SK-N-SH treated with all-trans-retinoic acid at 6 μM for 48 hours (cell line): ENCODE measurements at regions not wholly inside any gene's neighbourhood (a gene's known extent, or its start where the extent isn't known, plus 50 kb on each side); places are given as distances from the start of the nearest gene placed in this dataset.

Experiments
- ATAC-seq: fragments of 200-7000 bp; cut with Tn5 transposase; 3 replicates; pipeline ENCODE4 v1.9.1; 2020; ENCODE audit warnings: mild to moderate bottlenecking, moderate library complexity
- ARNTL ChIP-seq: fragments of 450-650 bp; formaldehyde crosslinking; IDR thresholded peaks from 2 replicates; pipeline ENCODE4 v1.5.0; 2020; ENCODE audit warnings: low read depth, mild to moderate bottlenecking, moderate library complexity, borderline replicate concordance
- BACH2 ChIP-seq: fragments of 250-450 bp; sonication (Bioruptor Pico); IDR thresholded peaks from 2 replicates; pipeline ENCODE4 v1.9.0; 2021; ENCODE audit warnings: mild to moderate bottlenecking, borderline replicate concordance
- CSDC2 ChIP-seq: fragments of 250-450 bp; sonication (Bioruptor Pico); IDR thresholded peaks from 2 replicates; pipeline ENCODE4 v1.5.0; 2020; ENCODE audit warnings: mild to moderate bottlenecking, moderate library complexity
- CSRNP3 ChIP-seq: fragments of 250-450 bp; sonication (Bioruptor Pico); IDR thresholded peaks from 2 replicates; pipeline ENCODE4 v1.5.1; 2021; ENCODE audit warnings: mild to moderate bottlenecking, moderate library complexity
- ESRRG ChIP-seq: fragments of 250-450 bp; sonication (Bioruptor Pico); IDR thresholded peaks from 2 replicates; pipeline ENCODE4 v1.6.1; 2021; ENCODE audit warnings: mild to moderate bottlenecking
- GLIS3 ChIP-seq: fragments of 250-450 bp; sonication (Bioruptor Pico); IDR thresholded peaks from 2 replicates; pipeline ENCODE4 v1.5.0; 2020; ENCODE audit warnings: mild to moderate bottlenecking, moderate library complexity
- ISL1 ChIP-seq: fragments of 250-450 bp; sonication (Bioruptor Pico); IDR thresholded peaks from 2 replicates; pipeline ENCODE4 v2.1.2; 2022; ENCODE audit warnings: mild to moderate bottlenecking, moderate library complexity
- OSR1 ChIP-seq: fragments of 250-450 bp; sonication (Bioruptor Pico); IDR thresholded peaks from 2 replicates; pipeline ENCODE4 v1.8.0; 2022; ENCODE audit warnings: moderate library complexity, mild to moderate bottlenecking, inconsistent platforms
- PATZ1 ChIP-seq: fragments of 250-450 bp; sonication (Bioruptor Pico); IDR thresholded peaks from 2 replicates; pipeline ENCODE4 v1.8.0; 2020; ENCODE audit warnings: mild to moderate bottlenecking, moderate library complexity, borderline replicate concordance
- POU6F1 ChIP-seq: fragments of 250-450 bp; sonication (Bioruptor Pico); IDR thresholded peaks from 2 replicates; pipeline ENCODE4 v1.8.0; 2021; ENCODE audit warnings: low read depth, mild to moderate bottlenecking, moderate library complexity, borderline replicate concordance
- PPARA ChIP-seq: fragments of 250-450 bp; sonication (Bioruptor Pico); IDR thresholded peaks from 2 replicates; pipeline ENCODE4 v1.5.0; 2020; ENCODE audit warnings: mild to moderate bottlenecking, borderline replicate concordance
- RARB ChIP-seq: fragments of 250-450 bp; sonication (Bioruptor Pico); IDR thresholded peaks from 2 replicates; pipeline ENCODE4 v1.8.0; 2021; ENCODE audit warnings: mild to moderate bottlenecking, moderate library complexity
- SNAI2 ChIP-seq: fragments of 250-450 bp; sonication (Bioruptor Pico); IDR thresholded peaks from 2 replicates; pipeline ENCODE4 v1.5.0; 2020; ENCODE audit warnings: mild to moderate bottlenecking, moderate library complexity
- TCF4 ChIP-seq: fragments of 250-450 bp; sonication (Bioruptor Pico); IDR thresholded peaks from 2 replicates; pipeline ENCODE4 v1.8.0; 2021; ENCODE audit warnings: mild to moderate bottlenecking, moderate library complexity, borderline replicate concordance
- TOX ChIP-seq: fragments of 250-450 bp; sonication (Bioruptor Pico); IDR thresholded peaks from 2 replicates; pipeline ENCODE4 v1.8.0; 2021; ENCODE audit warnings: mild to moderate bottlenecking, moderate library complexity, borderline replicate concordance
- ZC3H10 ChIP-seq: fragments of 250-450 bp; sonication (Bioruptor Pico); IDR thresholded peaks from 2 replicates; pipeline ENCODE4 v1.5.1; 2021; ENCODE audit warnings: mild to moderate bottlenecking, moderate library complexity
- ZFP30 ChIP-seq: fragments of 450-650 bp; formaldehyde crosslinking; IDR thresholded peaks from 2 replicates; pipeline ENCODE4 v1.5.0; 2022; ENCODE audit warnings: mild to moderate bottlenecking, moderate library complexity
- ZNF565 ChIP-seq: fragments of 450-650 bp; formaldehyde crosslinking; conservative IDR thresholded peaks from 2 replicates; pipeline ENCODE4 v1.5.0; 2020; ENCODE audit warnings: low read depth, mild to moderate bottlenecking, moderate library complexity
- ZNF70 ChIP-seq: fragments of 450-650 bp; formaldehyde crosslinking; IDR thresholded peaks from 2 replicates; pipeline ENCODE4 v1.5.0; 2020; ENCODE audit warnings: mild to moderate bottlenecking, moderate library complexity
- ZNF8 ChIP-seq: fragments of 450-650 bp; formaldehyde crosslinking; IDR thresholded peaks from 2 replicates; pipeline ENCODE4 v1.5.0; 2020; ENCODE audit warnings: mild to moderate bottlenecking, moderate library complexity
- TF ChIP-seq, protein P1 (sequence below): fragments of 250-450 bp; sonication (Bioruptor Pico); IDR thresholded peaks from 2 replicates; pipeline ENCODE4 v1.5.0; 2020; ENCODE audit warnings: mild to moderate bottlenecking, moderate library complexity
- TF ChIP-seq, protein P2 (sequence below): fragments of 250-450 bp; sonication (Bioruptor Pico); IDR thresholded peaks from 2 replicates; pipeline ENCODE4 v1.5.1; 2020; ENCODE audit warnings: low read depth, mild to moderate bottlenecking, moderate library complexity

DNA sequence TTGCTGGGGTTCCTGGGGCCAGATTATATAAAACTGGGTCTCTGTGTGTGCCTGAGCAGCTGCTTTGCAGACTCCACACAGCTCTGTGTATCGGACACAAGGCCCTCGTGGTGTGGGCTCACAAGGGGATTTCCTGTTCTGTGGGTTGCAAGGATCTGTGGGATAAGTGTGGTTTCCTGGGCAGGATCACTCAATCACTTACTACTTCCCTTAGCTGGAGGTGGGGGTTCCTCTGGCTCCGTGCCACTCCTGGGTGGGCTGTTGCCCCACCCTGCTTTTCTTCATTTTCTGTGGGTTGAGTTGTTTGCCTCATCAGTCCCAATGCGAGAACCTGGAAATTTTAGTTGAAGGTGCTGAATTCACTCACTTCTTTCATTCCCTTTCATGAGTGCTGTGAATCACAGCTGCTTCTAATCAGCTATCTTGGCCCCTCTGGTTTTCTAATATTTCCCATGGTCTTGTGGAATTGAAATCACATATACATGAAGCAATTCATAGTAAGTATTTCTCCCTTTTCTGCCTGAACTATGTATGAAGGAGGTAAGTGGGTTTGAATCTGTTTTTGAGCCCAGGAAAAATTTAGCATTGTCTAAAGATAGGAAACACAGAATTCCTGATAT lies 196.3 kb downstream of the DCDC2C start:
- ATAC-seq = no peak
- no peak for TF ChIP-seq ZNF70 (CRISPR knock-in tag)
- TF ChIP-seq BACH2 (CRISPR knock-in tag) = no peak
- TF ChIP-seq ZNF565 (CRISPR knock-in tag) = no peak

- ATAC-seq = no peak
- TF ChIP-seq ZNF8 (CRISPR knock-in tag) = no peak
- TF ChIP-seq PPARA (CRISPR knock-in tag) = no peak
- TF ChIP-seq GLIS3 = no peak
- TF ChIP-seq, protein P1, sequence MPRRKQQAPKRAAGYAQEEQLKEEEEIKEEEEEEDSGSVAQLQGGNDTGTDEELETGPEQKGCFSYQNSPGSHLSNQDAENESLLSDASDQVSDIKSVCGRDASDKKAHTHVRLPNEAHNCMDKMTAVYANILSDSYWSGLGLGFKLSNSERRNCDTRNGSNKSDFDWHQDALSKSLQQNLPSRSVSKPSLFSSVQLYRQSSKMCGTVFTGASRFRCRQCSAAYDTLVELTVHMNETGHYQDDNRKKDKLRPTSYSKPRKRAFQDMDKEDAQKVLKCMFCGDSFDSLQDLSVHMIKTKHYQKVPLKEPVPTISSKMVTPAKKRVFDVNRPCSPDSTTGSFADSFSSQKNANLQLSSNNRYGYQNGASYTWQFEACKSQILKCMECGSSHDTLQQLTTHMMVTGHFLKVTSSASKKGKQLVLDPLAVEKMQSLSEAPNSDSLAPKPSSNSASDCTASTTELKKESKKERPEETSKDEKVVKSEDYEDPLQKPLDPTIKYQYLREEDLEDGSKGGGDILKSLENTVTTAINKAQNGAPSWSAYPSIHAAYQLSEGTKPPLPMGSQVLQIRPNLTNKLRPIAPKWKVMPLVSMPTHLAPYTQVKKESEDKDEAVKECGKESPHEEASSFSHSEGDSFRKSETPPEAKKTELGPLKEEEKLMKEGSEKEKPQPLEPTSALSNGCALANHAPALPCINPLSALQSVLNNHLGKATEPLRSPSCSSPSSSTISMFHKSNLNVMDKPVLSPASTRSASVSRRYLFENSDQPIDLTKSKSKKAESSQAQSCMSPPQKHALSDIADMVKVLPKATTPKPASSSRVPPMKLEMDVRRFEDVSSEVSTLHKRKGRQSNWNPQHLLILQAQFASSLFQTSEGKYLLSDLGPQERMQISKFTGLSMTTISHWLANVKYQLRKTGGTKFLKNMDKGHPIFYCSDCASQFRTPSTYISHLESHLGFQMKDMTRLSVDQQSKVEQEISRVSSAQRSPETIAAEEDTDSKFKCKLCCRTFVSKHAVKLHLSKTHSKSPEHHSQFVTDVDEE (CRISPR knock-in tag) = no peak
- TF ChIP-seq ZFP30 (CRISPR knock-in tag) = no peak
- TF ChIP-seq CSRNP3 (CRISPR knock-in tag) = no peak
- no peak for TF ChIP-seq SNAI2 (CRISPR knock-in tag)
- no peak for TF ChIP-seq BACH2 (CRISPR knock-in tag)
- TF ChIP-seq ISL1 (CRISPR knock-in tag) = no peak
- TF ChIP-seq ZC3H10 (CRISPR knock-in tag) = no peak
- no peak for TF ChIP-seq ZNF565 (CRISPR knock-in tag)
- TF ChIP-seq ESRRG (CRISPR knock-in tag) = no peak
- no peak for TF ChIP-seq PATZ1 (CRISPR knock-in tag)
- no peak for TF ChIP-seq TCF4 (CRISPR knock-in tag)
- no peak for TF ChIP-seq RARB
- no peak for TF ChIP-seq OSR1 (CRISPR knock-in tag)
- no peak for TF ChIP-seq CSDC2 (CRISPR knock-in tag)
- TF ChIP-seq ARNTL (CRISPR knock-in tag) = no peak
- no peak for TF ChIP-seq TOX
- TF ChIP-seq, all 23 proteins: peak for 0
These were observed 198.8 kb downstream of the DCDC2C start for GRCh38 chr2:3902131-3902530.

DNA sequence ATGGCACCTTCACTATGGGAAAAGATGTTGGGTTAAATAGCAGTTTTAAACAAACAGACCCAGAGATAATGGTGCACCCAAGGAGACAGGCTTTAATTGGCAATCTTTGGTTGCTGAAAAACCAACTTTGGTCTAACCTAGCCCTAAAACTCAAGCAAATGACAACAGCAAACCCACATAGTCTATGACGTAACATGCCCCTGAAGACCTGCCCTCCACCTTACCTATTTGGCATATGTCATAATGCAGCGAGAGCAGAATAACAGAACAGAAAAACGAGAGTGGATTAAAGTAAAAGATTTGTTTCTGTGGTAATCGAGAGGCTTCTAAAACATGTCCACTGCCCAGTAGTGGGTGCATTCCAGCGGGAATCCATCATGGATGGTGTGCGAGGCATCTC lies 200.7 kb downstream of the DCDC2C start:
- no peak for ATAC-seq
- TF ChIP-seq ZNF70 (CRISPR knock-in tag) (no peak), RARB (no peak), ZFP30 (CRISPR knock-in tag) (no peak), CSRNP3 (CRISPR knock-in tag) (no peak), PATZ1 (CRISPR knock-in tag) (no peak), ISL1 (CRISPR knock-in tag) (no peak), ARNTL (CRISPR knock-in tag) (no peak), OSR1 (CRISPR knock-in tag) (no peak), TOX (no peak), CSDC2 (CRISPR knock-in tag) (no peak), POU6F1 (no peak), SNAI2 (CRISPR knock-in tag) (no peak), ZC3H10 (CRISPR knock-in tag) (no peak)
- TF ChIP-seq, protein P2, sequence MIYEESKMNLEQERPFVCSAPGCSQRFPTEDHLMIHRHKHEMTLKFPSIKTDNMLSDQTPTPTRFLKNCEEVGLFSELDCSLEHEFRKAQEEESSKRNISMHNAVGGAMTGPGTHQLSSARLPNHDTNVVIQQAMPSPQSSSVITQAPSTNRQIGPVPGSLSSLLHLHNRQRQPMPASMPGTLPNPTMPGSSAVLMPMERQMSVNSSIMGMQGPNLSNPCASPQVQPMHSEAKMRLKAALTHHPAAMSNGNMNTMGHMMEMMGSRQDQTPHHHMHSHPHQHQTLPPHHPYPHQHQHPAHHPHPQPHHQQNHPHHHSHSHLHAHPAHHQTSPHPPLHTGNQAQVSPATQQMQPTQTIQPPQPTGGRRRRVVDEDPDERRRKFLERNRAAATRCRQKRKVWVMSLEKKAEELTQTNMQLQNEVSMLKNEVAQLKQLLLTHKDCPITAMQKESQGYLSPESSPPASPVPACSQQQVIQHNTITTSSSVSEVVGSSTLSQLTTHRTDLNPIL (CRISPR knock-in tag) = no peak
